H1 (cell line): ENCODE measurements at regions not wholly inside any gene's neighbourhood (a gene's known extent, or its start where the extent isn't known, plus 50 kb on each side); places are given as distances from the start of the nearest gene placed in this dataset.

Experiments
- SUZ12 ChIP-seq: fragments of 200-600 bp; sonication (generic); IDR thresholded peaks from 2 replicates; pipeline ENCODE4 v1.6.1; 2012; ENCODE audit warnings: mild to moderate bottlenecking, inconsistent platforms, low read length, moderate library complexity, mixed read lengths

DNA sequence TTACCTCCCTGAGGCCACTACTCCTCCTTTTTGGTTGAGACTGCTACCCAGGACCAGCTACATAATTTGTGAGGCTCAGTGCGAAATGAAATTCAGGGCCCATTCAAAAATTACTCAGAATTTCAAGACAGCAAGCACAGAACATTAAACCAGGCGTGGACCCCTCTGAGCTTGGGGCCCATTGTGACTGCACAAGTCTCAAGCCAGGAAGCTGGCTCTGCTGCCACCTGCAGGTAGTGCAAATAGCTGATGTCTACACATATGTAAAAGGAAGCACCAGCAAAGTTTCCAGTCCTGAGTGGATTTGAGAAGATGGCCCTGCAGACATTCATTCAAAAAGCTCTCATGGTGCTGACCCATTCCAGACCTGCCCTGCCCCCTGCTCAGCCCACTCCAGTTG, 213.4 kb upstream of the LNX1 start (continued):
- no peak for TF ChIP-seq SUZ12
